ENCODE measurements at regions not wholly inside any gene's neighbourhood (a gene's known extent, or its start where the extent isn't known, plus 50 kb on each side); places are given as distances from the start of the nearest gene placed in this dataset.
"Not testable (repeated sequence)": the region's sequence is repeated elsewhere in the genome, so short reads cannot be mapped to it uniquely, and the experiment has no call there.

- peaks cover 3% of the 10 kb centered on the region for H3K9me3 ChIP-seq (ENCODE audit: control insufficient read depth, low read length, poor library complexity, severe bottlenecking)
- DNase-seq (no peak), ATAC-seq (no peak)
- Mint-ChIP-seq H3K27me3 (no peaks in the 10 kb centered on the region), H3K27ac (no peak overlapping the region), H3K4me1 (no peaks in the 10 kb centered on the region), H3K36me3 (ENCODE audit: low read depth) (no peaks in the 10 kb centered on the region), H3K4me3 (no peak overlapping the region)
Measured at GRCh38 chr1:217977943-217978342, 307.1 kb upstream of the RRP15 start.

- no peak for ATAC-seq
- no peak overlapping the region for H3K27ac Mint-ChIP-seq
- H3K4me1 Mint-ChIP-seq: no peaks in the 10 kb centered on the region
- H3K4me3 Mint-ChIP-seq: no peak overlapping the region
- H3K9me3 ChIP-seq (ENCODE audit: control insufficient read depth, low read length, poor library complexity, severe bottlenecking): peaks cover 3% of the 10 kb centered on the region
- no peak for DNase-seq
- H3K27me3 Mint-ChIP-seq: no peaks in the 10 kb centered on the region
- no peaks in the 10 kb centered on the region for H3K36me3 Mint-ChIP-seq (ENCODE audit: low read depth)
Measured at GRCh38 chr1:217981430-217981829, 303.7 kb upstream of the RRP15 start.

- DNase-seq (no peak), ATAC-seq (no peak)
- no peaks in the 10 kb centered on the region for H3K36me3 Mint-ChIP-seq (ENCODE audit: low read depth)
- H3K27ac Mint-ChIP-seq: no peak overlapping the region
- H3K27me3 Mint-ChIP-seq: no peaks in the 10 kb centered on the region
- H3K9me3 ChIP-seq (ENCODE audit: control insufficient read depth, low read length, poor library complexity, severe bottlenecking): peaks cover 3% of the 10 kb centered on the region
- no peak overlapping the region for H3K4me3 Mint-ChIP-seq
- no peaks in the 10 kb centered on the region for H3K4me1 Mint-ChIP-seq
Measured at GRCh38 chr1:217982331-217983050, 302.6 kb upstream of the RRP15 start.

GRCh38 chr1:217983051-217983375 is 302.1 kb upstream of the RRP15 start:
- ATAC-seq (no peak), DNase-seq (no peak)
- no peaks in the 10 kb centered on the region for H3K4me1 Mint-ChIP-seq
- no peak overlapping the region for H3K27ac Mint-ChIP-seq
- H3K36me3 Mint-ChIP-seq (ENCODE audit: low read depth): no peaks in the 10 kb centered on the region
- no peak overlapping the region for H3K4me3 Mint-ChIP-seq
- H3K27me3 Mint-ChIP-seq: no peaks in the 10 kb centered on the region
- H3K9me3 ChIP-seq (ENCODE audit: control insufficient read depth, low read length, poor library complexity, severe bottlenecking): peaks cover 3% of the 10 kb centered on the region

- no peaks in the 10 kb centered on the region for H3K36me3 Mint-ChIP-seq (ENCODE audit: low read depth)
Measured at GRCh38 chr1:217985641-217986040, 299.5 kb upstream of the RRP15 start.

GRCh38 chr1:217989510-217989909 is 295.6 kb upstream of the RRP15 start:
- Mint-ChIP-seq H3K27me3 (no peaks in the 10 kb centered on the region), H3K36me3 (ENCODE audit: low read depth) (no peaks in the 10 kb centered on the region), H3K4me3 (no peak overlapping the region), H3K4me1 (no peaks in the 10 kb centered on the region), H3K27ac (no peak overlapping the region)
- ATAC-seq (no peak), DNase-seq (no peak)
- H3K9me3 ChIP-seq (ENCODE audit: control insufficient read depth, low read length, poor library complexity, severe bottlenecking): no peaks in the 10 kb centered on the region

More at GRCh38 chr1:217985641-217986040, 299.5 kb upstream of the RRP15 start:
- Mint-ChIP-seq H3K4me3 (no peak overlapping the region), H3K4me1 (no peaks in the 10 kb centered on the region), H3K27ac (no peak overlapping the region), H3K27me3 (no peaks in the 10 kb centered on the region)
- peaks cover 3% of the 10 kb centered on the region for H3K9me3 ChIP-seq (ENCODE audit: control insufficient read depth, low read length, poor library complexity, severe bottlenecking)
- DNase-seq (no peak), ATAC-seq (no peak)

- H3K36me3 Mint-ChIP-seq (ENCODE audit: low read depth): no peaks in the 10 kb centered on the region
- H3K4me1 Mint-ChIP-seq: no peaks in the 10 kb centered on the region
- no peak overlapping the region for H3K27ac Mint-ChIP-seq
- no peak overlapping the region for H3K4me3 Mint-ChIP-seq
- no peak for DNase-seq
- no peaks in the 10 kb centered on the region for H3K9me3 ChIP-seq (ENCODE audit: control insufficient read depth, low read length, poor library complexity, severe bottlenecking)
- no peaks in the 10 kb centered on the region for H3K27me3 Mint-ChIP-seq
- ATAC-seq: no peak
Measured at GRCh38 chr1:217993439-217993838, 291.7 kb upstream of the RRP15 start.

- DNase-seq; H3K27ac Mint-ChIP-seq; H3K9me3 ChIP-seq (ENCODE audit: control insufficient read depth, low read length, poor library complexity, severe bottlenecking); H3K36me3 Mint-ChIP-seq (ENCODE audit: low read depth); H3K4me1 Mint-ChIP-seq; H3K27me3 Mint-ChIP-seq; ATAC-seq; H3K4me3 Mint-ChIP-seq: not testable (repeated sequence)
Measured at GRCh38 chr1:218008296-218008695, 276.8 kb upstream of the RRP15 start.

GRCh38 chr1:218015106-218015505 is 270.0 kb upstream of the RRP15 start:
- not testable (repeated sequence) for H3K9me3 ChIP-seq (ENCODE audit: control insufficient read depth, low read length, poor library complexity, severe bottlenecking); ATAC-seq

GRCh38 chr1:218024211-218024720 is 260.8 kb upstream of the RRP15 start:
- Mint-ChIP-seq H3K4me3 (no peak overlapping the region), H3K27me3 (no peaks in the 10 kb centered on the region), H3K4me1 (no peaks in the 10 kb centered on the region), H3K36me3 (ENCODE audit: low read depth) (no peaks in the 10 kb centered on the region), H3K27ac (no peak overlapping the region)
- DNase-seq (no peak), ATAC-seq (no peak)
- no peaks in the 10 kb centered on the region for H3K9me3 ChIP-seq (ENCODE audit: control insufficient read depth, low read length, poor library complexity, severe bottlenecking)

More at GRCh38 chr1:218015106-218015505, 270.0 kb upstream of the RRP15 start:
- H3K4me3 Mint-ChIP-seq; H3K4me1 Mint-ChIP-seq; H3K27me3 Mint-ChIP-seq; H3K36me3 Mint-ChIP-seq (ENCODE audit: low read depth); DNase-seq; H3K27ac Mint-ChIP-seq: not testable (repeated sequence)

GRCh38 chr1:218025454-218025853 is 259.6 kb upstream of the RRP15 start:
- no peak for ATAC-seq
- H3K4me1 Mint-ChIP-seq: no peaks in the 10 kb centered on the region
- no peaks in the 10 kb centered on the region for H3K9me3 ChIP-seq (ENCODE audit: control insufficient read depth, low read length, poor library complexity, severe bottlenecking)
- H3K4me3 Mint-ChIP-seq: no peak overlapping the region
- H3K27me3 Mint-ChIP-seq: no peaks in the 10 kb centered on the region
- no peaks in the 10 kb centered on the region for H3K36me3 Mint-ChIP-seq (ENCODE audit: low read depth)
- no peak overlapping the region for H3K27ac Mint-ChIP-seq
- no peak for DNase-seq

GRCh38 chr1:218027152-218027551 is 257.9 kb upstream of the RRP15 start:
- no peak for ATAC-seq
- no peak for DNase-seq
- no peak overlapping the region for H3K4me3 Mint-ChIP-seq
- no peaks in the 10 kb centered on the region for H3K4me1 Mint-ChIP-seq
- no peaks in the 10 kb centered on the region for H3K27me3 Mint-ChIP-seq
- H3K27ac Mint-ChIP-seq: no peak overlapping the region
- H3K9me3 ChIP-seq (ENCODE audit: control insufficient read depth, low read length, poor library complexity, severe bottlenecking): no peaks in the 10 kb centered on the region
- no peaks in the 10 kb centered on the region for H3K36me3 Mint-ChIP-seq (ENCODE audit: low read depth)

GRCh38 chr1:218030846-218031245 is 254.2 kb upstream of the RRP15 start:
- Mint-ChIP-seq H3K4me3 (no peak overlapping the region), H3K27ac (no peak overlapping the region), H3K36me3 (ENCODE audit: low read depth) (no peaks in the 10 kb centered on the region), H3K4me1 (no peaks in the 10 kb centered on the region), H3K27me3 (no peaks in the 10 kb centered on the region)
- DNase-seq (no peak), ATAC-seq (no peak)
- H3K9me3 ChIP-seq (ENCODE audit: control insufficient read depth, low read length, poor library complexity, severe bottlenecking): no peaks in the 10 kb centered on the region

- no peaks in the 10 kb centered on the region for H3K27me3 Mint-ChIP-seq
- no peaks in the 10 kb centered on the region for H3K4me1 Mint-ChIP-seq
- ATAC-seq (no peak), DNase-seq (no peak)
- H3K36me3 Mint-ChIP-seq (ENCODE audit: low read depth): no peaks in the 10 kb centered on the region
- H3K27ac Mint-ChIP-seq: no peak overlapping the region
- no peaks in the 10 kb centered on the region for H3K9me3 ChIP-seq (ENCODE audit: control insufficient read depth, low read length, poor library complexity, severe bottlenecking)
- H3K4me3 Mint-ChIP-seq: no peak overlapping the region
Measured at GRCh38 chr1:218031901-218032300, 253.2 kb upstream of the RRP15 start.

Data from T-helper 17 cell (primary cell).